Activated T-cell treated with anti-CD3 and anti-CD28 coated beads for 4 hours (primary cell): ENCODE measurements at regions not wholly inside any gene's neighbourhood (a gene's known extent, or its start where the extent isn't known, plus 50 kb on each side); places are given as distances from the start of the nearest gene placed in this dataset.

Source experiments
- DNase-seq: peaks from one replicate; pipeline ENCODE4 v3.0.0-alpha.2; 2020

- no peak for DNase-seq
Measured at GRCh38 chr21:35233756-35234155, 184.7 kb upstream of the RUNX1 start.

- no peak for DNase-seq
Measured at GRCh38 chr21:35232545-35233176, 183.6 kb upstream of the RUNX1 start.

- DNase-seq: no peak
Measured at GRCh38 chr21:35231090-35231489, 182.0 kb upstream of the RUNX1 start.

- no peak for DNase-seq
Measured at GRCh38 chr21:35229290-35229689, 180.2 kb upstream of the RUNX1 start.

- DNase-seq: no peak
Measured at GRCh38 chr21:35227786-35228185, 178.7 kb upstream of the RUNX1 start.

- DNase-seq: no peak
Measured at GRCh38 chr21:35226968-35227744, 178.1 kb upstream of the RUNX1 start.

GRCh38 chr21:35226328-35226727 lies 177.2 kb upstream of the RUNX1 start:
- DNase-seq: no peak

GRCh38 chr21:35225573-35225972 lies 176.5 kb upstream of the RUNX1 start:
- DNase-seq: no peak

GRCh38 chr21:35223480-35224156 lies 174.5 kb upstream of the RUNX1 start:
- no peak for DNase-seq

GRCh38 chr21:35222541-35222941 lies 173.4 kb upstream of the RUNX1 start:
- DNase-seq: no peak

- DNase-seq: no peak
Measured at GRCh38 chr21:35222021-35222420, 172.9 kb upstream of the RUNX1 start.

GRCh38 chr21:35220301-35220700 lies 171.2 kb upstream of the RUNX1 start:
- DNase-seq: no peak

- DNase-seq: no peak
Measured at GRCh38 chr21:35219719-35220118, 170.6 kb upstream of the RUNX1 start.

- DNase-seq: no peak
Measured at GRCh38 chr21:35219291-35219690, 170.2 kb upstream of the RUNX1 start.

GRCh38 chr21:35217504-35218060 lies 168.5 kb upstream of the RUNX1 start:
- no peak for DNase-seq

GRCh38 chr21:35216996-35217395 lies 167.9 kb upstream of the RUNX1 start:
- no peak for DNase-seq

GRCh38 chr21:35215870-35216269 lies 166.8 kb upstream of the RUNX1 start:
- DNase-seq: no peak

- no peak for DNase-seq
Measured at GRCh38 chr21:35212393-35213127, 163.5 kb upstream of the RUNX1 start.

- no peak for DNase-seq
Measured at GRCh38 chr21:35211782-35212181, 162.7 kb upstream of the RUNX1 start.

- no peak for DNase-seq
Measured at GRCh38 chr21:35210093-35210492, 161.0 kb upstream of the RUNX1 start.

GRCh38 chr21:35208810-35209517 lies 159.9 kb upstream of the RUNX1 start:
- DNase-seq: no peak

GRCh38 chr21:35208104-35208503 lies 159.0 kb upstream of the RUNX1 start:
- DNase-seq: no peak
